A673 (cell line): ENCODE measurements at regions not wholly inside any gene's neighbourhood (a gene's known extent, or its start where the extent isn't known, plus 50 kb on each side); places are given as distances from the start of the nearest gene placed in this dataset.
A peak's percentile ranks its signal among the peaks of the same experiment; 100 is the strongest.

Experiments
- BruUV-seq: library from RNA; stranded (reverse); fragments of 400-500 nt; replicated peaks from 2 replicates; lab custom pipeline; 2021; lab: Mats Ljungman, UMichigan
- CTCF ChIA-PET: fragments of 300-600 bp; sonication (Branson Sonifier 250); formaldehyde crosslinking; loops from one replicate; lab custom pipeline; 2022; ENCODE audit warnings: antibody characterized with exemption; lab: Charles Lee
- POLR2A ChIA-PET: fragments of 300-600 bp; sonication (Branson Sonifier 250); formaldehyde crosslinking; loops from one replicate; lab custom pipeline; 2022; ENCODE audit warnings: antibody characterized with exemption; ENCODE audit not compliant: low non-redundant PET; lab: Charles Lee
- DNase-seq: peaks from one replicate; pipeline ENCODE4 v3.0.0-alpha.2; 2015; ENCODE audit warnings: low spot score
- H3K27ac ChIP-seq: fragments of 200-600 bp; sonication (generic); 2 replicates; pipeline ENCODE4 v1.5.1; 2016; ENCODE audit warnings: mixed run types, low read depth, mild to moderate bottlenecking, mixed read lengths, antibody characterized with exemption, low read length; ENCODE audit not compliant: poor library complexity, severe bottlenecking
- H3K27me3 ChIP-seq: fragments of 200-600 bp; sonication (generic); replicated peaks from 2 replicates; pipeline ENCODE4 v1.6.1; 2017; ENCODE audit warnings: mixed run types, low read depth, mild to moderate bottlenecking, mixed read lengths, antibody characterized with exemption, low read length; ENCODE audit not compliant: insufficient read depth, poor library complexity
- H3K36me3 ChIP-seq: fragments of 200-600 bp; sonication (generic); 2 replicates; pipeline ENCODE4 v1.6.1; 2016; ENCODE audit warnings: mixed run types, mild to moderate bottlenecking, mixed read lengths, antibody characterized with exemption, low read length; ENCODE audit not compliant: insufficient read depth, poor library complexity, severe bottlenecking
- H3K4me1 ChIP-seq: fragments of 200-600 bp; sonication (generic); 2 replicates; pipeline ENCODE4 v1.6.1; 2017; ENCODE audit warnings: mixed run types, mild to moderate bottlenecking, mixed read lengths, antibody characterized with exemption, low read length; ENCODE audit not compliant: insufficient read depth, poor library complexity, severe bottlenecking
- H3K4me3 ChIP-seq: fragments of 200-600 bp; sonication (generic); 2 replicates; pipeline ENCODE4 v1.5.1; 2016; ENCODE audit warnings: low read depth, mixed run types, mild to moderate bottlenecking, mixed read lengths, low read length; ENCODE audit not compliant: poor library complexity, severe bottlenecking
- H3K9me3 ChIP-seq: fragments of 200-600 bp; sonication (generic); 2 replicates; pipeline ENCODE4 v1.6.1; 2016; ENCODE audit warnings: mixed run types, low read depth, mild to moderate bottlenecking, mixed read lengths, antibody characterized with exemption, low read length; ENCODE audit not compliant: poor library complexity, severe bottlenecking
- CTCF ChIP-seq: fragments of 300-800, 200-600 bp; sonication (generic); conservative IDR thresholded peaks from 2 replicates; pipeline ENCODE4 v1.5.1; 2017; ENCODE audit warnings: low read depth, mild to moderate bottlenecking, antibody characterized with exemption, low read length, moderate library complexity, mixed read lengths
- EZH2 ChIP-seq: fragments of 200-600 bp; sonication (generic); IDR thresholded peaks from 2 replicates; pipeline ENCODE4 v1.6.1; 2017; ENCODE audit warnings: borderline replicate concordance, low read depth, mild to moderate bottlenecking, mixed read lengths, antibody characterized with exemption, low read length; ENCODE audit not compliant: poor library complexity, severe bottlenecking
- intact Hi-C: fragments of 100-400 bp; cut with micrococcal nuclease; formaldehyde crosslinking; loops from one replicate; pipeline ENCODE4 v1.10.0; 2022; ENCODE audit not compliant: unreplicated experiment

- Histone ChIP-seq H3K4me3 (no peak overlapping the region), H3K4me1 (no peaks in the 10 kb centered on the region), H3K27ac (no peak overlapping the region), H3K27me3 (peaks cover 4% of the 10 kb centered on the region), H3K9me3 (no peaks in the 10 kb centered on the region), H3K36me3 (no peaks in the 10 kb centered on the region)
- BruUV-seq, result no TSS peak
- intact Hi-C loops, result no loop called here
- TF ChIP-seq CTCF (no peak), EZH2 (no peak)
- ChIA-PET CTCF (no interaction called here), POLR2A (no interaction called here)
- no peak for DNase-seq
These were observed 247.9 kb upstream of the DUSP10 start for GRCh38 chr1:221989741-221990140.

DNA sequence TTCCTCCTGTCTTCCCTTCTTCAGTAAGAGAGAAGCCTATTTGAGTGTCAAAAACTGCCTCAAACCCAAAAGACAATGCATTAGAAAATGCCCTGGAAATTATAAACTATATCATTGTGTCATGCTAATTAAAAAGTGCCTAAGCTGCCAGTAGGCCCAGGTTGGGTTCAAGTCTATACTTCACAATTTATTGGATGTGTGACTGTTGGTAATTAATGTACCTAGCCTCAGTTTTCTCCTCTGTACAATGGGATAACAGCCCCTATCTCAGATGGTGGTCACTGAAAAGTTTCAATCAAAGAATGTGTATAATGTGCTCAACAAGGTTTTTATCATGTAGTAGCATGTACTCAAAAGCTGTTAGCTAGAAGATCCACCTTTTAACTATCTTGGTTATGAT, 246.9 kb upstream of the DUSP10 start:
- Histone ChIP-seq H3K27me3 (peaks cover 6% of the 10 kb centered on the region), H3K4me1 (no peaks in the 10 kb centered on the region), H3K9me3 (no peaks in the 10 kb centered on the region), H3K27ac (no peak overlapping the region), H3K4me3 (no peak overlapping the region), H3K36me3 (no peaks in the 10 kb centered on the region)
- BruUV-seq, result no TSS peak
- POLR2A ChIA-PET, result no interaction called here
- no peak for DNase-seq
- intact Hi-C loops, result no loop called here
- TF ChIP-seq CTCF, result no peak
- TF ChIP-seq EZH2, result no peak
- CTCF ChIA-PET, result no interaction called here

DNA sequence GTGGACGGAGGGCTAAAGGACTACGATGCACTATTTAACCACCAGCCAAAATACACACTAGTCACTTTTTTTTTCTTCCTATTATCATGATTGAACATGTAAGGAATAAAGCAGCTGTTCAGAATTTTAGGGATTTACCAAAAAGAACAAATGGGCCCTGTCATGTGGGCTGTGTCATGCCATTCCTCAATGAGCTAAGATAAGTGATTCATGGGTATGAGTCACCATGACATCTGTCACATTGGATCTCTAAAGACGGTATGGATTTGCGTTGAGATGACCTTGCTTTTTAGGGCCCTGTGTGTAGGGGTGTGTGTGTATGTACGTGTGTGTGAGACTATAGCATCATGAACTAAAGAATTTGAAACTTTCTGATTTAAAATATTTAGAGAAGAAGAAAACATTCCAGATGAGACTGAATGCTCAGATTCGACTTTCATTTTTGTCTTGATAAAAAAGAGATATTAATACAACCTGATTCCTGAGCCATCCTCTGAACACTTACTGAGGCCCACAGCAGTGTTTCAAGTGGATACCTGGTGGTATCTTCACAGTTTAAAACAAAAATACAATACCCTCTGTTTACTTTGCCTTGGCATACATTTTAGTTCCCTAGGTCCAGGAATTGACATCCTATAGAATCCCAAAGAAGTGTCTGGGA, 246.1 kb upstream of the DUSP10 start:
- no peak for TF ChIP-seq EZH2
- TF ChIP-seq CTCF, result no peak
- H3K27me3 ChIP-seq, result peaks cover 6% of the 10 kb centered on the region
- H3K27ac ChIP-seq, result no peak overlapping the region
- no peak overlapping the region for H3K4me3 ChIP-seq
- H3K9me3 ChIP-seq, result no peaks in the 10 kb centered on the region
- BruUV-seq, result no TSS peak
- CTCF ChIA-PET, result no interaction called here
- POLR2A ChIA-PET, result no interaction called here
- DNase-seq, result peak; percentile 20
- no peaks in the 10 kb centered on the region for H3K4me1 ChIP-seq
- intact Hi-C loops, result no loop called here
- H3K36me3 ChIP-seq, result no peaks in the 10 kb centered on the region
